ENCODE measurements at regions not wholly inside any gene's neighbourhood (a gene's known extent, or its start where the extent isn't known, plus 50 kb on each side); places are given as distances from the start of the nearest gene placed in this dataset.

GRCh38 chr11:109349276-109350080, 72.5 kb upstream of the C11orf87 start:
- POLR2A ChIA-PET: no interaction called here
- CTCF ChIA-PET: no interaction called here
- DNase-seq (ENCODE audit: extremely low spot score): no peak
- TF ChIP-seq CTBP1 (IDR thresholded peaks at IDR 0.05; ENCODE audit: borderline replicate concordance): no peak
- TF ChIP-seq ARNT (IDR thresholded peaks at IDR 0.05): no peak
- TF ChIP-seq BHLHE40 (IDR thresholded peaks at IDR 0.05; ENCODE audit: borderline replicate concordance): no peak
- TF ChIP-seq FOXM1 (IDR thresholded peaks at IDR 0.05; ENCODE audit: borderline replicate concordance): no peak
- TF ChIP-seq SUZ12 (IDR thresholded peaks at IDR 0.05): no peak
- TF ChIP-seq L3MBTL2 (conservative IDR thresholded peaks at IDR 0.05): no peak
- TF ChIP-seq ZNF384 (IDR thresholded peaks at IDR 0.05): no peak

- CTCF ChIA-PET: no interaction called here
- TF ChIP-seq NFRKB (IDR thresholded peaks at IDR 0.05): no peak
- no peak for TF ChIP-seq FOXK2 (IDR thresholded peaks at IDR 0.05)
- no peak for TF ChIP-seq SP1 (IDR thresholded peaks at IDR 0.05)
- no peak for TF ChIP-seq ARNT (IDR thresholded peaks at IDR 0.05)
- DNase-seq (ENCODE audit: extremely low spot score): no peak
- POLR2A ChIA-PET: no interaction called here
Measured at GRCh38 chr11:109350091-109350490, 71.9 kb upstream of the C11orf87 start.

DNA sequence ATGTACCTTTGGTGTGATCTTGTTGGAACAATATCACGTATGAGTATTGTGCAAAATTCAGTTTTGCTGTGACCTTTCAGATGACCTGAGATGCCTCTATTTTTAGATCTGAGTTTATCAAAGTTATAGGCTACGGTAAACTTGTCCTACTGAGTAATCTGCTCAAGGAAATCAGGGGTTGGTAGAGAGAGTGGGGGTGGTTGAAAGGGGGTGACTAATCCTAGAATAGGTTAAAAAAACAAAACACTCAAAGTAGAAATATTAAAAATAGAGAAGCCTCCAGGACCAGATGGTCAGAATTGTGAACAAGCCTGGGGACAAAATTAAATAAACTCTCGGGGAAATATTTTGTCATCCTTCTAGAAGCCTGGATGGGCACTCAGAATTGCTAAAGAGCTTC, 59.9 kb upstream of the C11orf87 start:
- TF ChIP-seq NFRKB (IDR thresholded peaks at IDR 0.05): no peak
- no peak for TF ChIP-seq ELF4 (IDR thresholded peaks at IDR 0.05)
- no peak for TF ChIP-seq HDGF (IDR thresholded peaks at IDR 0.05; ENCODE audit: borderline replicate concordance)
- TF ChIP-seq SUZ12 (IDR thresholded peaks at IDR 0.05): no peak
- TF ChIP-seq PKNOX1 (IDR thresholded peaks at IDR 0.05): no peak
- TF ChIP-seq FOXM1 (IDR thresholded peaks at IDR 0.05; ENCODE audit: borderline replicate concordance): no peak
- TF ChIP-seq ZNF384 (IDR thresholded peaks at IDR 0.05): no peak
- no peak for TF ChIP-seq FOXK2 (IDR thresholded peaks at IDR 0.05)
- TF ChIP-seq BHLHE40 (IDR thresholded peaks at IDR 0.05; ENCODE audit: borderline replicate concordance): no peak
- TF ChIP-seq ARNT (IDR thresholded peaks at IDR 0.05): no peak
- no peak for TF ChIP-seq FOXA1 (IDR thresholded peaks at IDR 0.05)
- ChIA-PET CTCF (no interaction called here), POLR2A (no interaction called here)
- no peak for DNase-seq (ENCODE audit: extremely low spot score)

DNA sequence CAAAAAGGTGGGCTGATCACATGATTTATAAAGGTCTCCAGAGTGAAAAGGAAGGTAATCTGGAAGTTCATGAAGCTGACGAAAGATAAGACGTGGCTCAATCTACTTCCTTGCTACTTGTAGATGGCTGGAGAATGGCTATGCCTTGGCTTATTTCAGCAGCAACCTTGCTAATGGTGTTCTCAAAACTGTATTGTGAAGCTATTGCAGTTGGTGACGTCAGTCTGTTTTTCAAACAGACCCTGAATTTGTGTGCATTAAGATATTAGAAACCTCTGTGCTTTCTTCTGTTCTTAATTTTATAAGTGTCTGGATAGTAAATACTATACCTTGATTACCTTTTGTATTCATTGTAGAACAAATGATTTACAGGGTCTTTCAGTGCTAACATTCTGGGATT, 58.3 kb upstream of the C11orf87 start:
- DNase-seq (ENCODE audit: extremely low spot score): no peak
- TF ChIP-seq FOXA1 (IDR thresholded peaks at IDR 0.05): no peak
- no peak for TF ChIP-seq CTBP1 (IDR thresholded peaks at IDR 0.05; ENCODE audit: borderline replicate concordance)
- no peak for TF ChIP-seq NFRKB (IDR thresholded peaks at IDR 0.05)
- no peak for TF ChIP-seq SUZ12 (IDR thresholded peaks at IDR 0.05)
- TF ChIP-seq HDGF (IDR thresholded peaks at IDR 0.05; ENCODE audit: borderline replicate concordance): no peak
- no peak for TF ChIP-seq TARDBP (IDR thresholded peaks at IDR 0.05)
- no peak for TF ChIP-seq LEF1 (IDR thresholded peaks at IDR 0.05; ENCODE audit: borderline replicate concordance)
- no peak for TF ChIP-seq ARNT (IDR thresholded peaks at IDR 0.05)
- TF ChIP-seq FOXM1 (IDR thresholded peaks at IDR 0.05; ENCODE audit: borderline replicate concordance): no peak
- no peak for TF ChIP-seq SP1 (IDR thresholded peaks at IDR 0.05)
- no peak for TF ChIP-seq ELF4 (IDR thresholded peaks at IDR 0.05)
- ChIA-PET CTCF (no interaction called here), POLR2A (no interaction called here)

DNA sequence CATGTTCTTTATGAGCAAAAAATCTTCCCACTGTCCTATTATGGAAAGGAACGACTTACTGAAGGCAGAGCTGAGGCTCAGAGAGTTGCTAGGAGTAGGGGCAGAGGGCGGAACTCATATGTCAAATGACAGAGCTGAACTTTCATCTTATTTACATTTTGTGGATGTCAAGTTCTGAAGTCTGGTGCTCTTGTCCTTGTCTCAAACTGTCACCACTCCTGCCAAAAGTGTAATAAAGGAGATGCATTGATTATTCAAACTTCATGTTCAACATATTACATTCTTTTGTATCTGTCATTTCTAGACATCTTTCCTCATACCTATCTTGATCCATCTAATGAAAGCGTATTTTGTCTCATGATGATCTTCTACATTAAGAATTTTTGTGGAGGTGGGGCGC, 57.1 kb upstream of the C11orf87 start:
- DNase-seq (ENCODE audit: extremely low spot score): no peak
- POLR2A ChIA-PET: no interaction called here
- CTCF ChIA-PET: no interaction called here
- TF ChIP-seq SP1 (IDR thresholded peaks at IDR 0.05) (no peak), BHLHE40 (IDR thresholded peaks at IDR 0.05; ENCODE audit: borderline replicate concordance) (no peak), PKNOX1 (IDR thresholded peaks at IDR 0.05) (no peak)

DNA sequence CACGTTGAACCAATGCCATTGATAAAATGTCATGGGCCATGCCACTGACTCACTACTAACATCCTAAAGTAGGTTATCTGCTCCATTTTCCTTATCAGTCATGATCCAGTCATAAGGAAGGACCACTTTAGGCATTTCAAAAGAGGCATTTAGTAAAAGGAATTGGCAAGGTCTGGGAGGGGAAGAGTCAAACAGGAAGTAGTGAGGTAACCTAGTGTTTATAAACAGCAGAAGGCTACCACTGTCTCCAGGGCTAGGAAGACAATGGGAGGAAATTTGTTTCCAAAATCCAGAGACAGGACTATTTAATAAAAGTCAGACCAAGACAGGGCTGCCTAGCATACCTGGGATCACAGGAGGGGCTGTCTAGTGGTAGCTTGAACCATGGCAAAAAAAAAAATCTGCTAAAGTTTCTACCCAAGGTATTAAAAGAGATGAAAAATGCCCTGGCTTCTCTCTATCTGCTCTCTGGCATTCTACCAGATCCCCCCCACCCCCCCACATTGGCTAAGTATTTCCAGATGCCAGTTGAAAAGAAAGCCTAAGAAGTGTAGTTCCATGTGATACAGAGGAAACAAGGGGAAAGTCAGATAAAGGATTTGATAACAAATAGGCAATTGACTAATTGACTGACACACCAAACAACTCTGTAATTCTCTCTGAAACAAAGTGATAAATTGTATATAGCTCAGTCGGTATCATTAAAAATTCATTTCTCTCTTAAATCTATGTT, 50.4 kb upstream of the C11orf87 start:
- TF ChIP-seq FOXK2 (IDR thresholded peaks at IDR 0.05): no peak
- TF ChIP-seq ARNT (IDR thresholded peaks at IDR 0.05): no peak
- no peak for TF ChIP-seq BHLHE40 (IDR thresholded peaks at IDR 0.05; ENCODE audit: borderline replicate concordance)
- no peak for TF ChIP-seq ZNF384 (IDR thresholded peaks at IDR 0.05)
- TF ChIP-seq FOXA1 (IDR thresholded peaks at IDR 0.05): no peak
- TF ChIP-seq PKNOX1 (IDR thresholded peaks at IDR 0.05): no peak
- no peak for TF ChIP-seq LEF1 (IDR thresholded peaks at IDR 0.05; ENCODE audit: borderline replicate concordance)
- ChIA-PET POLR2A (no interaction called here), CTCF (no interaction called here)
- DNase-seq (ENCODE audit: extremely low spot score): no peak
